Fibroblast of the aortic adventitia (primary cell): ENCODE measurements at regions not wholly inside any gene's neighbourhood (a gene's known extent, or its start where the extent isn't known, plus 50 kb on each side); places are given as distances from the start of the nearest gene placed in this dataset.
"Not testable (repeated sequence)": the region's sequence is repeated elsewhere in the genome, so short reads cannot be mapped to it uniquely, and the experiment has no call there.

ENCODE experiments used
- DNase-seq: peaks from one replicate; pipeline ENCODE4 v3.0.0-alpha.2; 2010; ENCODE audit warnings: low read depth
- H3K4me3 ChIP-seq: 2 replicates; pipeline ENCODE4 v1.5.1; 2011; ENCODE audit warnings: low read depth, mild to moderate bottlenecking, control low read depth, low read length, moderate library complexity
- CTCF ChIP-seq: IDR thresholded peaks from 2 replicates; pipeline ENCODE4 v1.5.1; 2011; ENCODE audit warnings: mild to moderate bottlenecking, low read length, control low read depth, inconsistent platforms; ENCODE audit not compliant: insufficient read depth

DNA sequence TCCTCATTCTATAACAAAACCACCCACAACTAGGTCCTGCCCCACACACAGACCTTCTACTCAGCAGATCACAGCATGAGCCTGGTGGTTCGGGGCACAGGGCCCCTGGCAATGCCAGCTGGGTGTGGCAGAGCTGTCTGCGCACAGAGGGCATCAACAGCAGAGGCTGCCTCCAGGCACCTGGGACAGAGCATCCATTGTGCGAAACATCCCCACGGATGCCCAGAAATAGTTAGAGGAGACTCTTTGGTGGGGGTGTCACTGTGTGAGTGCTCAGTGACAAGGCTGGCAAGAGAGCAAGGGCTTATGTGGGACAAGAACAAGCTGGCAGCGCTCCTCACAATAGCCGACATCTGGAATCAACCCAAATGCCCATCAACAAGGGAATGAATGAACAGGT, 487.4 kb upstream of the PROK2 start:
- no peak for DNase-seq
- no peak overlapping the region for H3K4me3 ChIP-seq
- no peak for TF ChIP-seq CTCF

DNA sequence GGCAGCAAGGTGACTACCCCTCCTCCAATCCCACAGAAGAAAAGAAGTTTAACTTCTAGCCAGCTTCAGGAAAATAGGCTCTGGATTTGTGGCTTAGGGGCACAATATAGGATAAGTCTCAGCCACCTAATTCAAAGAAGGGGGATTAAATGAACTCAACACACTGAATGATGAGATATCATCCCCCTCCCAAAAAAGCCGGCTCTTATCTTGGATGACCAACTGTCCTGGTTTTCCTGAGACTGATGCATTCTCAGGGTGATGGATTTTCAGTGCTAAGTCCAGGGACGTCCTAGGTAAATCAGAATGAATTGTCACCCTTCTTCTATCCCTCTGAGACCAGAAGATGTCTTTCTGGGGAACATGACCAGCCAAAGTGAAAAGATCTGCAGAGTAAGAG, 487.0 kb upstream of the PROK2 start:
- TF ChIP-seq CTCF = no peak
- no peak overlapping the region for H3K4me3 ChIP-seq
- no peak for DNase-seq

GRCh38 chr3:72271216-72271615, 486.3 kb upstream of the PROK2 start:
- H3K4me3 ChIP-seq = no peak overlapping the region
- DNase-seq = no peak
- TF ChIP-seq CTCF = no peak

DNA sequence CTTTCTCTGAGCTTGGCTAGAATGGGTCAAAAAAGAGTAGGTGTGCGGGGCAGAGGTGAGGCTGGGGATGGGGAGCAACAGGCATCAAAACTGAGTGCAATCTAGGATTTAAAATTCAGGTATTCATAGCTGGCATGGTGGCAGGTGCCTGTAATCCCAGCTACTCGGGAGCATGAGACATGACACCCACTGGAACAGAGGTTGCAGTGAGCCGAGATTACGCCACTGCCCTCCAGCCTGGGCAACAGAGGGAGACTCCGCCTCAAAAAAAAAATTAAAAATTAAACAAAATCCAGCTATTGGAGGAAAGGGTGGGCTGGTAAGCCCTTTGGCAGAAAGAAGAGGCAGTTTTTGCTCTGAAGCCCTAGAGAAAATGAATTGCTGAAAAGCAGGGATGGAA, 485.8 kb upstream of the PROK2 start:
- no peak overlapping the region for H3K4me3 ChIP-seq
- TF ChIP-seq CTCF = no peak
- DNase-seq = no peak

DNA sequence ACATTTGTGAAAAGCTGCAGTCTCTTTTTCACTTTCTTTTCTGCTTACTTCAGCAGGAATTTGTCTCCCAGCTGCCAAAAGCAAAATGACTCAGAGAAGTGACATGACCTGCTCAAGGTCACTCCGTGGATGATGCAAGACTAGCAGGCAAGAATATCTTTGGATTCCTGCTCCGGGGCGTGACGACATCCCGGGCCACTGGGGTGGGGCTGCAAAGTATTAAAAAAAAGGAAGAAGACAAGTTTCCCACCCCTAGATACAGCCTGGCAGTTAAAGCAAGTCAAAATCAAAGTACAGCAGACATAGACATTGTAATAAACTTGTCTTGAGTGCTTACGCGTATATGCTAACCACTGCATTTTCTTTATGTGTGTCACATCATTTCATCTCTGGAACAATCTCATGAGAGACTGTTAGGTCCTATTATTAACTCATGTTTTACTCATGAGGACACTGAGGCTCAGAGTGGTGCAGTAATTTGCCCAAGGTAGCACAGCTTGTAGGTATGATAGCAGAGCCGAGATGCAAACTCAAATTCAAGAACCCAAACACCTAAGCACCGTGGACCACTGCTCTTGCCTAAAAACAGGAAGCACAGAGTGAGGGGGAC, 485.2 kb upstream of the PROK2 start:
- peak; percentile 97 for DNase-seq
- no peak overlapping the region for H3K4me3 ChIP-seq
- TF ChIP-seq CTCF = no peak

DNA sequence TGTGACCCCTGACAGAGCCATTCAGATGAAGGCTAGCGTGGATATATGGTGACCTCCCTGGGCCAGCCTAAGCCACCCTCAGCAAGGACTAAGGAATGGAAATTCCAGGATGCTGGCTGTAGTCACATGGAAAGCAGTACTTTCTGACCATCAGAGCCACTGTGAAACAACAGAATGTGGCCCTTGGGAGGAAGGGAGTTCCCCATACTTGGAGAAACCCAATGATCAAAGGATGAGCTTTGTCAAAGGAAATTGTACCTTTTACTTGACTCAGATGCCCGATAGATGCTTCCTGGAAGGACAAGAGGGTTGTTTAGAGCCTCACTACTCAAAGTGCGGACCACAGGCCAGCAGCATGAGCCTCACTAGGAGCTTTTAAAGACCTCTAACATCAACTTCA, 484.5 kb upstream of the PROK2 start:
- no peak for TF ChIP-seq CTCF
- no peak overlapping the region for H3K4me3 ChIP-seq
- no peak for DNase-seq

DNA sequence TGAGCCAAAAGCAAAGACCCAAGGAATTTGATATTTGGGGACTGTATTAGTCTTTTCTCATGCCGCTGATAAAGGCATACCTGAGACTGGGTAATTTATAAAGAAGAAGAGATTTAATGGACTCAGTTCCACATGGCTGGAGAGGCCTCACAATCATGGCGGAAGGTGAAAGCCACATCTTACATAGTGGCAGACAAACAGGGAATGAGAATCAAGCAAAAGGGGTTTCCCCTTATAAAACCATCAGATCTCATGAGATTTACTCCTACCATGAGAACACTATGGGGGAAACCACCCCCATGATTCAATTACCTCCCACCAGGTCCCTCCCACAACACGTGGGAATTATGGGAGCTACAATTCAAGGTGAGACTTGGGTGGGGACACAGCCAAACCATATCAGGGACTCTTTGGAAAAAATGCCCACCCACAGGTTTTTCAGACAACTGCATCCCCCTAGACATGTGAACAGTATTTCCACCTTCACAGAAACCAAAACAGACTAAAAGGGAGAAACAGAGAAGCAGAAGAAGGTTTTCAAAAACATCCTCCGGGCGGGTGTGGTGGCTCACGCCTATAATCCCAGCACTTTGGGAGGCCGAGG, 482.1 kb upstream of the PROK2 start:
- not testable (repeated sequence) for H3K4me3 ChIP-seq, DNase-seq
